B cell (primary cell): ENCODE measurements at regions not wholly inside any gene's neighbourhood (a gene's known extent, or its start where the extent isn't known, plus 50 kb on each side); places are given as distances from the start of the nearest gene placed in this dataset.

Experiments used
- ATAC-seq: fragments of 200-7000 bp; cut with Tn5 transposase; one replicate; pipeline ENCODE4 v1.10.0; 2021; ENCODE audit warnings: low read depth, mild to moderate bottlenecking, moderate number of reproducible peaks, moderate library complexity
- CTCF ChIA-PET: fragments of 350-600 bp; sonication (Branson Sonifier 250); formaldehyde crosslinking; loops from one replicate; lab custom pipeline; 2021; ENCODE audit warnings: antibody characterized with exemption, inconsistent platforms; lab: Charles Lee
- POLR2A ChIA-PET: fragments of 350-600 bp; sonication (Branson Sonifier 250); formaldehyde crosslinking; loops from one replicate; lab custom pipeline; 2021; ENCODE audit warnings: antibody characterized with exemption; lab: Charles Lee
- DNase-seq: peaks from one replicate; pipeline ENCODE4 v3.0.0; 2013
- H2AFZ ChIP-seq: 2 replicates; pipeline ENCODE4 v1.6.1; 2012; ENCODE audit warnings: mild to moderate bottlenecking, low read depth, low read length; ENCODE audit not compliant: insufficient read depth, poor library complexity, severe bottlenecking
- H3K27ac ChIP-seq, 2 donors: 1 replicate in 1 of 2; 2 replicates in 1 of 2; pipeline ENCODE4 v1.5.1; 2012 to 2013; ENCODE audit warnings: low read length in 2 of 2, mild to moderate bottlenecking in 2 of 2, moderate library complexity in 1 of 2
- H3K27me3 ChIP-seq, 4 experiments: fragments of 200-600 bp in 1 of 4; sonication (generic) in 1 of 4; replicated peaks in 1 of 4; 1 replicate in 2 of 4; 2 replicates in 2 of 4; pipeline versions ENCODE4 v1.6.1 to v1.7.0; 2013 to 2016; ENCODE audit warnings: low read length in 3 of 4, mild to moderate bottlenecking in 2 of 4, mixed read lengths in 1 of 4, moderate library complexity in 1 of 4; ENCODE audit not compliant: insufficient read depth in 4 of 4, control insufficient read depth in 3 of 4; ENCODE audit errors: control extremely low read depth in 1 of 4
- H3K36me3 ChIP-seq, 2 experiments: replicated peaks in 1 of 2; 1 replicate in 1 of 2; 2 replicates in 1 of 2; pipeline versions ENCODE4 v1.6.1 to v1.7.1; 2013; ENCODE audit warnings: low read length in 1 of 2; ENCODE audit not compliant: insufficient read depth in 2 of 2, control insufficient read depth in 1 of 2; ENCODE audit errors: control extremely low read depth in 1 of 2, extremely low read depth in 1 of 2
- H3K4me1 ChIP-seq, 2 donors: fragments of 200-600 bp in 1 of 2; sonication (generic) in 1 of 2; 1 replicate in 1 of 2; 2 replicates in 1 of 2; pipeline versions ENCODE4 v1.5.1 to v1.6.1; 2013 to 2017; ENCODE audit warnings: low read length in 2 of 2; ENCODE audit not compliant: control insufficient read depth in 2 of 2, insufficient read depth in 2 of 2
- H3K4me2 ChIP-seq: replicated peaks from 2 replicates; pipeline ENCODE3; 2012; ENCODE audit warnings: mild to moderate bottlenecking, low read depth, low read length; ENCODE audit not compliant: poor library complexity, severe bottlenecking
- H3K4me3 ChIP-seq, 5 experiments: fragments of 200-600 bp in 1 of 5; sonication (generic) in 1 of 5; 1 replicate in 3 of 5; 2 replicates in 2 of 5; pipeline versions ENCODE4 v1.5.1 to v1.7.0; 2011 to 2016; ENCODE audit warnings: low read length in 4 of 5, mild to moderate bottlenecking in 4 of 5, low read depth in 2 of 5, control low read depth in 1 of 5, moderate library complexity in 1 of 5; ENCODE audit not compliant: insufficient read depth in 1 of 5; ENCODE audit errors: control extremely low read depth in 1 of 5, extremely low read depth in 1 of 5
- H3K79me2 ChIP-seq: fragments of 200-600 bp; sonication (generic); one replicate; pipeline ENCODE4 v1.6.0; 2016; ENCODE audit warnings: low read length; ENCODE audit not compliant: control insufficient read depth, insufficient read depth
- H3K9ac ChIP-seq: fragments of 200-600 bp; sonication (generic); 2 replicates; pipeline ENCODE4 v1.6.1; 2017; ENCODE audit warnings: mild to moderate bottlenecking, low read length, moderate library complexity
- H3K9me3 ChIP-seq, 3 donors: one replicate each; pipeline versions ENCODE4 v1.6.1 to v1.7.1; 2013; ENCODE audit warnings: low read length in 2 of 3; ENCODE audit not compliant: control insufficient read depth in 2 of 3, insufficient read depth in 1 of 3; ENCODE audit errors: control extremely low read depth in 1 of 3
- H4K20me1 ChIP-seq: 2 replicates; pipeline ENCODE4 v1.6.0; 2012; ENCODE audit warnings: mild to moderate bottlenecking, low read length; ENCODE audit not compliant: insufficient read depth, control insufficient read depth, poor library complexity, severe bottlenecking
- H3K27ac Mint-ChIP-seq: one replicate; pipeline ENCODE4 v1.8.0; 2021; ENCODE audit warnings: mixed read lengths
- H3K27me3 Mint-ChIP-seq: one replicate; pipeline ENCODE4 v1.8.0; 2021; ENCODE audit warnings: mixed read lengths
- H3K4me1 Mint-ChIP-seq: one replicate; pipeline ENCODE4 v1.8.0; 2021; ENCODE audit warnings: mixed read lengths
- H3K4me3 Mint-ChIP-seq: one replicate; pipeline ENCODE4 v1.8.0; 2021; ENCODE audit warnings: mixed read lengths
- H3K9me3 Mint-ChIP-seq: one replicate; pipeline ENCODE4 v1.8.0; 2022; ENCODE audit warnings: mixed read lengths; ENCODE audit not compliant: insufficient read depth
- CTCF ChIP-seq: fragments of 200-600 bp; IDR thresholded peaks from one replicate; pipeline ENCODE4 v1.8.0; 2022; ENCODE audit warnings: antibody characterized with exemption, mild to moderate bottlenecking
- EZH2 ChIP-seq: IDR thresholded peaks from 2 replicates; pipeline ENCODE4 v1.6.1; 2012; ENCODE audit warnings: borderline replicate concordance, low read depth, mild to moderate bottlenecking, moderate library complexity, low read length; ENCODE audit not compliant: insufficient read depth, poor library complexity, severe bottlenecking
- WGBS: methylation state at CpG from one replicate; pipeline ENCODE4 v1.1.5; 2013; ENCODE audit warnings: missing lambda C conversion rate; ENCODE audit not compliant: insufficient coverage; 5-methylcytosine and 5-hydroxymethylcytosine counted together
- intact Hi-C: fragments of 100-400 bp; cut with micrococcal nuclease; formaldehyde crosslinking; loops from one replicate; pipeline ENCODE4 v1.10.0; 2022

- DNase-seq (no peak), ATAC-seq (no peak)
- Histone ChIP-seq H3K79me2 (no peaks in the 10 kb centered on the region), H3K27ac (no peak overlapping the region), H3K27me3 (no peaks in the 10 kb centered on the region), H3K4me3 (no peak overlapping the region), H3K36me3 (no peaks in the 10 kb centered on the region), H3K9me3 (peaks cover 0 to 23% (median 7%) of the 10 kb centered on the region in 3 donors), H4K20me1 (no peaks in the 10 kb centered on the region), H3K4me2 (no peak overlapping the region), H2AFZ (no peak overlapping the region), H3K4me1 (no peaks in the 10 kb centered on the region), H3K9ac (no peak overlapping the region)
- no peaks in the 10 kb centered on the region for H3K4me1 Mint-ChIP-seq
- TF ChIP-seq EZH2 (no peak), CTCF (no peak)
- peaks cover 6% of the 10 kb centered on the region for H3K9me3 Mint-ChIP-seq
- no peak overlapping the region for H3K4me3 Mint-ChIP-seq
- 100% methylated on average over 1 of the region's 2 CpGs for WGBS
- H3K27me3 Mint-ChIP-seq: peaks cover 31% of the 10 kb centered on the region
- POLR2A ChIA-PET: no interaction called here
- CTCF ChIA-PET: no interaction called here
- H3K27ac Mint-ChIP-seq: no peak overlapping the region
- intact Hi-C loops: no loop called here
These were observed 87.8 kb downstream of the SPRING1 start for GRCh38 chr12:116650062-116650461.

GRCh38 chr12:116647813-116648212, 88.6 kb downstream of the MAP1LC3B2 start:
- WGBS: 83% methylated on average over 1 of the region's 4 CpGs
- ATAC-seq: no peak
- H3K9ac ChIP-seq: no peak overlapping the region
- H3K4me1 ChIP-seq: no peaks in the 10 kb centered on the region
- no peaks in the 10 kb centered on the region for H4K20me1 ChIP-seq
- CTCF ChIA-PET: no interaction called here
- no peak overlapping the region for H3K27ac Mint-ChIP-seq
- TF ChIP-seq EZH2: no peak
- no peak for TF ChIP-seq CTCF
- H3K36me3 ChIP-seq: no peaks in the 10 kb centered on the region
- peaks cover 0 to 26% (median 12%) of the 10 kb centered on the region in 3 donors for H3K9me3 ChIP-seq
- no peak overlapping the region for H3K4me3 ChIP-seq
- no peak overlapping the region for H3K27ac ChIP-seq
- H3K27me3 Mint-ChIP-seq: peaks cover 22% of the 10 kb centered on the region
- no peak overlapping the region for H3K4me3 Mint-ChIP-seq
- no peaks in the 10 kb centered on the region for H3K27me3 ChIP-seq
- H3K9me3 Mint-ChIP-seq: peaks cover 13% of the 10 kb centered on the region
- no peaks in the 10 kb centered on the region for H3K4me1 Mint-ChIP-seq
- no peaks in the 10 kb centered on the region for H3K79me2 ChIP-seq
- POLR2A ChIA-PET: no interaction called here
- no peak for DNase-seq
- no peak overlapping the region for H2AFZ ChIP-seq
- intact Hi-C loops: no loop called here
- H3K4me2 ChIP-seq: no peak overlapping the region
